Hepatocyte (in vitro differentiated cells): ENCODE measurements at regions not wholly inside any gene's neighbourhood (a gene's known extent, or its start where the extent isn't known, plus 50 kb on each side); places are given as distances from the start of the nearest gene placed in this dataset.

Experiments used
- DNase-seq: peaks from one replicate; pipeline ENCODE4 v3.0.0-alpha.2; 2016; ENCODE audit warnings: low spot score
- H2AFZ ChIP-seq: fragments of 200-600 bp; sonication (generic); 2 replicates; pipeline ENCODE4 v1.6.0; 2016; ENCODE audit warnings: antibody characterized with exemption, mild to moderate bottlenecking
- H3K27ac ChIP-seq: fragments of 200-600 bp; sonication (generic); 2 replicates; pipeline ENCODE4 v1.5.1; 2016; ENCODE audit warnings: mild to moderate bottlenecking
- H3K27me3 ChIP-seq: fragments of 200-600 bp; sonication (generic); 2 replicates; pipeline ENCODE4 v1.6.1; 2016
- H3K36me3 ChIP-seq: fragments of 200-600 bp; sonication (generic); replicated peaks from 2 replicates; pipeline ENCODE4 v1.5.1; 2016; ENCODE audit warnings: low read depth; ENCODE audit not compliant: insufficient read depth
- H3K4me1 ChIP-seq: fragments of 200-600 bp; sonication (generic); 2 replicates; pipeline ENCODE4 v1.5.1; 2016; ENCODE audit warnings: mild to moderate bottlenecking, moderate library complexity; ENCODE audit not compliant: insufficient read depth
- H3K4me2 ChIP-seq: fragments of 200-600 bp; sonication (generic); 2 replicates; pipeline ENCODE4 v1.6.0; 2016
- H3K4me3 ChIP-seq: fragments of 200-600 bp; sonication (generic); 2 replicates; pipeline ENCODE4 v1.5.1; 2016; ENCODE audit warnings: mild to moderate bottlenecking
- H3K79me2 ChIP-seq: fragments of 200-600 bp; sonication (generic); 2 replicates; pipeline ENCODE4 v1.6.0; 2017; ENCODE audit warnings: mild to moderate bottlenecking
- H3K9me2 ChIP-seq: fragments of 200-600 bp; sonication (generic); replicated peaks from 2 replicates; pipeline ENCODE4 v1.6.0; 2017; ENCODE audit warnings: mild to moderate bottlenecking; ENCODE audit not compliant: insufficient read depth
- H3K9me3 ChIP-seq: fragments of 200-600 bp; sonication (generic); 2 replicates; pipeline ENCODE4 v1.5.1; 2016; ENCODE audit warnings: low read depth, mild to moderate bottlenecking
- H4K20me1 ChIP-seq: fragments of 200-600 bp; sonication (generic); 2 replicates; pipeline ENCODE4 v1.6.0; 2016; ENCODE audit warnings: mild to moderate bottlenecking; ENCODE audit not compliant: insufficient read depth, poor library complexity, severe bottlenecking
- CTCF ChIP-seq: fragments of 200-600 bp; sonication (generic); IDR thresholded peaks from 2 replicates; pipeline ENCODE4 v1.5.1; 2016; ENCODE audit warnings: antibody characterized with exemption, mild to moderate bottlenecking; ENCODE audit not compliant: poor library complexity
- EZH2 ChIP-seq: fragments of 200-600 bp; sonication (generic); IDR thresholded peaks from 2 replicates; pipeline ENCODE4 v1.6.1; 2016; ENCODE audit warnings: antibody characterized with exemption, mild to moderate bottlenecking, borderline replicate concordance
- EZH2phosphoT487 ChIP-seq: fragments of 200-600 bp; sonication (generic); IDR thresholded peaks from one replicate; pipeline ENCODE4 v1.6.1; 2018; ENCODE audit warnings: antibody characterized with exemption, mild to moderate bottlenecking, low read depth, moderate library complexity; ENCODE audit not compliant: unreplicated experiment, severe bottlenecking
- WGBS: methylation state at CpG from one replicate; pipeline ENCODE4 v1.1.6; 2016; ENCODE audit warnings: low lambda C conversion rate; ENCODE audit errors: missing lambda C conversion rate; 5-methylcytosine and 5-hydroxymethylcytosine counted together

GRCh38 chr1:87402241-87403002 lies 73.7 kb downstream of the LMO4 start:
- Histone ChIP-seq H3K4me1 (no peaks in the 10 kb centered on the region), H3K9me3 (no peaks in the 10 kb centered on the region), H4K20me1 (no peaks in the 10 kb centered on the region), H3K27ac (no peak overlapping the region), H3K36me3 (no peaks in the 10 kb centered on the region), H3K4me2 (no peak overlapping the region), H3K4me3 (no peak overlapping the region), H2AFZ (no peak overlapping the region), H3K9me2 (no peaks in the 10 kb centered on the region), H3K27me3 (no peaks in the 10 kb centered on the region), H3K79me2 (no peaks in the 10 kb centered on the region)
- no peak for DNase-seq
- 79% methylated on average over 6 of the region's 6 CpGs for WGBS
- TF ChIP-seq EZH2phosphoT487, result no peak
- TF ChIP-seq CTCF, result no peak
- TF ChIP-seq EZH2, result no peak

- Histone ChIP-seq H3K9me2 (no peaks in the 10 kb centered on the region), H2AFZ (no peak overlapping the region)
- WGBS, result 82% methylated on average over 7 of the region's 7 CpGs
Measured at GRCh38 chr1:87403061-87403820, 74.6 kb downstream of the LMO4 start.

GRCh38 chr1:87404296-87404695 lies 75.6 kb downstream of the LMO4 start:
- H3K9me3 ChIP-seq, result no peaks in the 10 kb centered on the region
- H4K20me1 ChIP-seq, result no peaks in the 10 kb centered on the region
- H3K27me3 ChIP-seq, result no peaks in the 10 kb centered on the region
- 68% methylated on average over 3 of the region's 3 CpGs for WGBS
- H3K4me1 ChIP-seq, result no peaks in the 10 kb centered on the region
- no peaks in the 10 kb centered on the region for H3K9me2 ChIP-seq
- H3K4me2 ChIP-seq, result no peak overlapping the region
- no peaks in the 10 kb centered on the region for H3K36me3 ChIP-seq
- H3K27ac ChIP-seq, result no peak overlapping the region
- H3K79me2 ChIP-seq, result no peaks in the 10 kb centered on the region
- TF ChIP-seq EZH2 (no peak), EZH2phosphoT487 (no peak), CTCF (no peak)
- H2AFZ ChIP-seq, result no peak overlapping the region
- no peak overlapping the region for H3K4me3 ChIP-seq
- DNase-seq, result no peak

More at GRCh38 chr1:87403061-87403820, 74.6 kb downstream of the LMO4 start:
- no peaks in the 10 kb centered on the region for H3K79me2 ChIP-seq
- no peaks in the 10 kb centered on the region for H3K27me3 ChIP-seq
- H4K20me1 ChIP-seq, result no peaks in the 10 kb centered on the region
- no peak overlapping the region for H3K4me3 ChIP-seq
- TF ChIP-seq CTCF, result no peak
- no peak for TF ChIP-seq EZH2phosphoT487
- no peak for TF ChIP-seq EZH2
- H3K9me3 ChIP-seq, result no peaks in the 10 kb centered on the region
- H3K27ac ChIP-seq, result no peak overlapping the region
- DNase-seq, result no peak
- H3K36me3 ChIP-seq, result no peaks in the 10 kb centered on the region
- H3K4me2 ChIP-seq, result no peak overlapping the region
- no peaks in the 10 kb centered on the region for H3K4me1 ChIP-seq
